ENCODE measurements at regions not wholly inside any gene's neighbourhood (a gene's known extent, or its start where the extent isn't known, plus 50 kb on each side); places are given as distances from the start of the nearest gene placed in this dataset.

- DNase-seq (ENCODE audit: low read depth), result no peak
Measured at GRCh38 chr3:152053866-152054265, 180.4 kb downstream of the SUCNR1 start.

GRCh38 chr3:152054315-152054714 lies 180.9 kb downstream of the SUCNR1 start:
- DNase-seq (ENCODE audit: low read depth), result no peak

- DNase-seq (ENCODE audit: low read depth), result no peak
Measured at GRCh38 chr3:152056073-152056472, 182.6 kb downstream of the SUCNR1 start.

- no peak for DNase-seq (ENCODE audit: low read depth)
Measured at GRCh38 chr3:152056481-152056880, 183.0 kb downstream of the SUCNR1 start.

GRCh38 chr3:152056987-152057386 lies 183.5 kb downstream of the SUCNR1 start:
- DNase-seq (ENCODE audit: low read depth), result no peak

- DNase-seq (ENCODE audit: low read depth), result no peak
Measured at GRCh38 chr3:152058856-152059255, 185.4 kb downstream of the SUCNR1 start.

- DNase-seq (ENCODE audit: low read depth), result peak; percentile 34
Measured at GRCh38 chr3:152060701-152061100, 187.3 kb downstream of the SUCNR1 start.

GRCh38 chr3:152061296-152061695 lies 187.9 kb downstream of the SUCNR1 start:
- no peak for DNase-seq (ENCODE audit: low read depth)

GRCh38 chr3:152069871-152070270 lies 196.4 kb downstream of the SUCNR1 start:
- no peak for DNase-seq (ENCODE audit: low read depth)

- no peak for DNase-seq (ENCODE audit: low read depth)
Measured at GRCh38 chr3:152071315-152071714, 197.4 kb upstream of the MBNL1 start.

GRCh38 chr3:152071924-152072323 lies 196.8 kb upstream of the MBNL1 start:
- peak; percentile 51 for DNase-seq (ENCODE audit: low read depth)

- peak; percentile 59 for DNase-seq (ENCODE audit: low read depth)
Measured at GRCh38 chr3:152073267-152073666, 195.5 kb upstream of the MBNL1 start.

GRCh38 chr3:152076148-152076547 lies 192.6 kb upstream of the MBNL1 start:
- no peak for DNase-seq (ENCODE audit: low read depth)

GRCh38 chr3:152079980-152080379 lies 188.7 kb upstream of the MBNL1 start:
- no peak for DNase-seq (ENCODE audit: low read depth)

GRCh38 chr3:152083135-152083534 lies 185.6 kb upstream of the MBNL1 start:
- DNase-seq (ENCODE audit: low read depth), result no peak

GRCh38 chr3:152084441-152085158 lies 184.1 kb upstream of the MBNL1 start:
- DNase-seq (ENCODE audit: low read depth), result no peak

- DNase-seq (ENCODE audit: low read depth), result peak; percentile 33
Measured at GRCh38 chr3:152087153-152087552, 181.6 kb upstream of the MBNL1 start.

- no peak for DNase-seq (ENCODE audit: low read depth)
Measured at GRCh38 chr3:152089528-152089927, 179.2 kb upstream of the MBNL1 start.

GRCh38 chr3:152091725-152092124 lies 177.0 kb upstream of the MBNL1 start:
- DNase-seq (ENCODE audit: low read depth), result no peak

GRCh38 chr3:152093901-152094300 lies 174.8 kb upstream of the MBNL1 start:
- no peak for DNase-seq (ENCODE audit: low read depth)

- no peak for DNase-seq (ENCODE audit: low read depth)
Measured at GRCh38 chr3:152094406-152094805, 174.3 kb upstream of the MBNL1 start.

GRCh38 chr3:152095472-152095871 lies 173.3 kb upstream of the MBNL1 start:
- no peak for DNase-seq (ENCODE audit: low read depth)

- DNase-seq (ENCODE audit: low read depth), result no peak
Measured at GRCh38 chr3:152096280-152096906, 172.3 kb upstream of the MBNL1 start.

Measured in myocyte (in vitro differentiated cells).